Panc1 (cell line): ENCODE measurements at regions not wholly inside any gene's neighbourhood (a gene's known extent, or its start where the extent isn't known, plus 50 kb on each side); places are given as distances from the start of the nearest gene placed in this dataset.

Experiments
- ATAC-seq: fragments of 200-7000 bp; cut with Tn5 transposase; 2 replicates; pipeline ENCODE4 v1.9.1; 2020; ENCODE audit warnings: mild to moderate bottlenecking, moderate library complexity
- BruUV-seq: library from RNA; stranded (reverse); fragments of 400-500 nt; replicated peaks from 2 replicates; lab custom pipeline; 2021; lab: Mats Ljungman, UMichigan
- CTCF ChIA-PET: fragments of 300-600 bp; sonication (Branson Sonifier 250); formaldehyde crosslinking; loops from one replicate; lab custom pipeline; 2022; ENCODE audit warnings: antibody characterized with exemption; lab: Charles Lee
- POLR2A ChIA-PET: fragments of 300-600 bp; sonication (Branson Sonifier 250); formaldehyde crosslinking; loops from one replicate; lab custom pipeline; 2022; ENCODE audit warnings: antibody characterized with exemption; lab: Charles Lee
- DNase-seq: peaks from one replicate; pipeline ENCODE4 v3.0.0-alpha.2; 2010; ENCODE audit warnings: low read depth, low spot score
- H3K27ac ChIP-seq: 2 replicates; pipeline ENCODE4 v1.5.1; 2011; ENCODE audit warnings: mild to moderate bottlenecking, low read length, inconsistent platforms
- H3K27me3 ChIP-seq: fragments of 200-500 bp; sonication (Bioruptor generic); 2 replicates; pipeline ENCODE4 v1.6.0; 2014; ENCODE audit warnings: low read length, inconsistent platforms; ENCODE audit not compliant: control insufficient read depth, insufficient read depth
- H3K36me3 ChIP-seq: fragments of 200-500 bp; sonication (Bioruptor generic); 2 replicates; pipeline ENCODE4 v1.5.1; 2014; ENCODE audit warnings: inconsistent platforms, mild to moderate bottlenecking, low read length, moderate library complexity; ENCODE audit not compliant: control insufficient read depth, insufficient read depth
- H3K4me1 ChIP-seq: 2 replicates; pipeline ENCODE4 v1.5.1; 2011; ENCODE audit warnings: inconsistent platforms, mild to moderate bottlenecking, low read length, moderate library complexity; ENCODE audit not compliant: control insufficient read depth, insufficient read depth
- H3K4me3 ChIP-seq, 2 experiments: 2 replicates each; pipeline ENCODE4 v1.5.1; 2011 to 2012; ENCODE audit warnings: low read depth in 2 of 2, low read length in 2 of 2, mild to moderate bottlenecking in 2 of 2, inconsistent platforms in 1 of 2, moderate library complexity in 1 of 2
- H3K9me3 ChIP-seq: fragments of 200-500 bp; sonication (Bioruptor generic); 2 replicates; pipeline ENCODE4 v1.5.1; 2014; ENCODE audit warnings: low read depth, mild to moderate bottlenecking, inconsistent platforms, low read length, moderate library complexity; ENCODE audit not compliant: control insufficient read depth, insufficient read depth
- CTCF ChIP-seq: fragments of 450-650 bp; IDR thresholded peaks from 2 replicates; pipeline ENCODE4 v1.5.1; 2017; ENCODE audit warnings: mild to moderate bottlenecking
- POLR2AphosphoS5 ChIP-seq: IDR thresholded peaks from 2 replicates; pipeline ENCODE4 v1.6.1; 2012; ENCODE audit warnings: mild to moderate bottlenecking, low read depth, low read length, moderate library complexity
- REST ChIP-seq, 2 experiments: IDR thresholded peaks; 2 replicates each; pipeline ENCODE4 v1.6.1; 2011 to 2012; ENCODE audit warnings: low read depth in 2 of 2, control low read depth in 1 of 2, low read length in 1 of 2, mild to moderate bottlenecking in 1 of 2, moderate library complexity in 1 of 2; ENCODE audit not compliant: insufficient read depth in 1 of 2
- SIN3A ChIP-seq: IDR thresholded peaks from 2 replicates; pipeline ENCODE4 v1.6.1; 2012; ENCODE audit warnings: low read depth, mild to moderate bottlenecking, low read length, moderate library complexity, borderline replicate concordance; ENCODE audit not compliant: insufficient read depth
- TCF7L2 ChIP-seq: IDR thresholded peaks from 2 replicates; pipeline ENCODE4 v1.6.1; 2011; ENCODE audit warnings: mild to moderate bottlenecking, low read depth, low read length, inconsistent platforms
- in situ Hi-C: cut with HindIII; loops from 2 replicates; pipeline ENCODE4 v1.10.0; 2016; ENCODE audit warnings: low sequenced_read_pairs, low pct_unique_long_range_greater_than_20kb
- intact Hi-C: fragments of 100-400 bp; cut with micrococcal nuclease; formaldehyde crosslinking; loops from one replicate; pipeline ENCODE4 v1.10.0; 2022; ENCODE audit not compliant: unreplicated experiment

- Histone ChIP-seq H3K9me3 (no peaks in the 10 kb centered on the region), H3K36me3 (no peaks in the 10 kb centered on the region), H3K27ac (no peak overlapping the region), H3K4me3 (no peak overlapping the region), H3K4me1 (no peaks in the 10 kb centered on the region), H3K27me3 (no peaks in the 10 kb centered on the region)
- no peak for DNase-seq
- TF ChIP-seq SIN3A (no peak), POLR2AphosphoS5 (no peak), TCF7L2 (no peak), CTCF (no peak), REST (IDR thresholded peaks at IDR 0.05; ENCODE audit: insufficient read depth in 1 of 2, low read depth in 2 of 2, low read length in 1 of 2) (no peak)
- ATAC-seq: no peak
- CTCF ChIA-PET: no interaction called here
- intact Hi-C loops: no loop called here
- in situ Hi-C loops: no loop called here
- POLR2A ChIA-PET: no interaction called here
- no TSS peak for BruUV-seq
These were observed 204.3 kb upstream of the LRIG1 start for GRCh38 chr3:66705076-66705475.

DNA sequence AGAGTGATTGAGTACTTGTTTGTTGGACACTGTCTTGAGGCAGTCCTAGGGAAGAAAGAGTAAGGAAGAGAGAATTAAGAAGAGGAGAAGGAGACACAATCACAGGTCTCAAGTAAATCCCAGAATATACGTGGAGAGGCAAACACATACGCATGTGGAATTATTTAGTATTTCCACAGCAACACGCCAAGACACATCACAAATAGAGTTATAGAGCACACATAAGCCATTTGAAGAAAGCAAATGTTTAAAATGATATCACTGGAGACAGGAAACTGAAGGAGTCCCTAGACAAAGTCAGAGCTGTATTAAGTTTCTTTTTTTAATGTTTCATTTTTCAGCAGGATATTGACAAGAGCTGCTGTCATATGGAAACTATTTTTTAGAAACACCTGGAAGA lies 206.1 kb upstream of the LRIG1 start:
- in situ Hi-C loops: no loop called here
- no peak overlapping the region for H3K4me3 ChIP-seq
- H3K36me3 ChIP-seq: no peaks in the 10 kb centered on the region
- no peaks in the 10 kb centered on the region for H3K4me1 ChIP-seq
- no peak overlapping the region for H3K27ac ChIP-seq
- intact Hi-C loops: no loop called here
- H3K9me3 ChIP-seq: no peaks in the 10 kb centered on the region
- POLR2A ChIA-PET: no interaction called here
- no peaks in the 10 kb centered on the region for H3K27me3 ChIP-seq
- TF ChIP-seq CTCF (no peak), REST (IDR thresholded peaks at IDR 0.05; ENCODE audit: insufficient read depth in 1 of 2, low read depth in 2 of 2, low read length in 1 of 2) (no peak), SIN3A (no peak), TCF7L2 (no peak), POLR2AphosphoS5 (no peak)
- CTCF ChIA-PET: no interaction called here
- BruUV-seq: no TSS peak
- no peak for DNase-seq
- no peak for ATAC-seq
